ENCODE measurements at regions not wholly inside any gene's neighbourhood (a gene's known extent, or its start where the extent isn't known, plus 50 kb on each side); places are given as distances from the start of the nearest gene placed in this dataset.

DNA sequence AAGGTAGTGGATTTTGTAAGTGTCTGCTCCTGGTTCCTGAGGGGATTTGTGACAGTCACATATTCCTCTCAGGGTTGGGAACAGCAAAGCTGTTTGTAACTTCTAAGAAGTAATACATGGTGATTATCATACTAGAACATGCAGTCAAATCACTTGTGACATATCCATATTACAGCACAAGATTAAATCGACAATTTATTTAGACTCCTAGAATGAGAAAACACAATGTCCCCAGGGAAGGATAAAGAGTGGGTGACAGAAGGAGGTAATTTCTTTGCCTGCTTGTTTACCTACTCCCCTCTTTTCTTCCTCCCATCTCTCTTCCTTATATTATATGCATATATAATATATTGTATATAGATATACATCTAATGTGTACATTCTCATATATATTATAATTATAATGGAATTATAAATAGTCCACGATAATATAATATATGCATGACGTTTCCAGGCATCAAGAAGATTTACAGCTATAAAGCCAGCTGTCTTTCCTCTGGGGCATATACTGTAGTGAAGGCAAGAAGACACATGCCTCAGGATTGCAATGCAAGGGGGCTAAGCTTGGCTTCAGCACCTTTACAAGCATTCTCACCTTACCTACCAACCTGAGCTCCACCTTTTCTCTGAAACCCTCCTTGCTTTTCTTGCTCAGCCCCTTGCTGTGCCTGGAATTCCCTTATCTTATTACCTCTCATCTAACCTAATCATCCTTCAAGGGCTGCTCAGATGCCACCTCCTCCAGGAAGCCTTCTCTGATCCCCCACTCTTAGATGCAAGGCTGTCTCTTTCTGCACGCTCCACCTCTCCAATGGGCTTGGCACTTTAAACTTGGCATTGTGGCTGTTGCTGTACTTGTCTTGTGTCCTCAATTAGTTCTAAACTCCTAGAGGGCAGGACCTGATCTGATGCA, 73.1 kb upstream of the PIAS1 start:
- no peaks in the 10 kb centered on the region for H3K36me3 ChIP-seq (replicated peaks in 1 of 2)
- H3K27me3 ChIP-seq = no peaks in the 10 kb centered on the region
- no peaks in the 10 kb centered on the region for H3K4me1 ChIP-seq (replicated peaks in 1 of 2)
- H3K27ac ChIP-seq = no peak overlapping the region
- no peak for TF ChIP-seq POLR2A (IDR thresholded peaks at IDR 0.05)
- TF ChIP-seq, protein P1, sequence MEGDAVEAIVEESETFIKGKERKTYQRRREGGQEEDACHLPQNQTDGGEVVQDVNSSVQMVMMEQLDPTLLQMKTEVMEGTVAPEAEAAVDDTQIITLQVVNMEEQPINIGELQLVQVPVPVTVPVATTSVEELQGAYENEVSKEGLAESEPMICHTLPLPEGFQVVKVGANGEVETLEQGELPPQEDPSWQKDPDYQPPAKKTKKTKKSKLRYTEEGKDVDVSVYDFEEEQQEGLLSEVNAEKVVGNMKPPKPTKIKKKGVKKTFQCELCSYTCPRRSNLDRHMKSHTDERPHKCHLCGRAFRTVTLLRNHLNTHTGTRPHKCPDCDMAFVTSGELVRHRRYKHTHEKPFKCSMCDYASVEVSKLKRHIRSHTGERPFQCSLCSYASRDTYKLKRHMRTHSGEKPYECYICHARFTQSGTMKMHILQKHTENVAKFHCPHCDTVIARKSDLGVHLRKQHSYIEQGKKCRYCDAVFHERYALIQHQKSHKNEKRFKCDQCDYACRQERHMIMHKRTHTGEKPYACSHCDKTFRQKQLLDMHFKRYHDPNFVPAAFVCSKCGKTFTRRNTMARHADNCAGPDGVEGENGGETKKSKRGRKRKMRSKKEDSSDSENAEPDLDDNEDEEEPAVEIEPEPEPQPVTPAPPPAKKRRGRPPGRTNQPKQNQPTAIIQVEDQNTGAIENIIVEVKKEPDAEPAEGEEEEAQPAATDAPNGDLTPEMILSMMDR (IDR thresholded peaks at IDR 0.05) = no peak
- no peak for DNase-seq
- no peak overlapping the region for H3K4me3 ChIP-seq
- intact Hi-C loops (cut with DNase I) = no loop called here
- WGBS, 4 donors = 87 to 91% (median 89%) methylated on average over 4 of the region's 4 CpGs
- no peaks in the 10 kb centered on the region for H3K9me3 ChIP-seq (replicated peaks in 1 of 3)

DNA sequence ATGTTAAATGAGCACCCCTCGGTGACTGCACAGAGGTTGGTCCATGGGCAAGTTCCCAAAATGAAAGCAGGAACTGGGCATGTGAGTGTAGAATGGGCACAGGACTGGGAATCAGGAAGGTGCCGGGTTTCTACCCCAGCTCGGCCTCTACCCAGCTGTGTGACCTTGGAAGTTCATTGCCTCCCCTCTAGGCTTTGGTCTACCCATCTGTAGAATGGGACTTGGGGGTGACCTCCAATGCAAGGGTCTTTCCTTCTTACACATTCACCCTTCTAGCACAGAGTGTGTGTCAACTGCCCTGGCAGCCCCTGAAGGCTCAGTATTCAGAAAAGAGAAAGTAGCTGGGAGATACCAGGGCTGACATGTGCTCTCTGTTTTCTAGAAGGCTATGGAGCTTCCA, 72.3 kb upstream of the PIAS1 start:
- WGBS, 4 donors = 78 to 96% (median 88%) methylated on average over 3 of the region's 3 CpGs
- intact Hi-C loops (cut with DNase I) = no loop called here

DNA sequence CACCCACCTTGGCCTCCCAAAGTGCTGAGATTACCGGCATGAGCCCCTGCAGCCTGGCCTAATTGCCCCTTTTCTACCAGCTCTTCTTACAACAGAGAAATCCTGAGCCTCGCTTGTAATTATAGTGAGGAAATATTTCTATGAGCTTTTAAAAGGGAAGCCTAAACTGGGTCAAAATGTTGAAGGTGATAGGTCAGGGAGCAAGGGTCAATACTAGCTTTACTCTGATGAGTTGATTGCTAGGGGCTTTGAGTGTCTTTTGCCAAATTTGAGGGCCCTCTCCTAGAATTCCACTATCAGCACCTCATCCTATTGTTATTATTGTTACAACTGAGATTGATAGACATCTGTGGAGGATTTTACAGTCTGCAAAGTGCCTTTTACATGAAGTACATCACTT, 62.4 kb upstream of the PIAS1 start:
- Histone ChIP-seq H3K9me3 (replicated peaks in 1 of 3) (no peaks in the 10 kb centered on the region), H3K4me1 (replicated peaks in 1 of 2) (no peaks in the 10 kb centered on the region), H3K27ac (no peak overlapping the region), H3K27me3 (no peaks in the 10 kb centered on the region), H3K4me3 (no peak overlapping the region), H3K36me3 (replicated peaks in 1 of 2) (no peaks in the 10 kb centered on the region)
- no peak for TF ChIP-seq POLR2A (IDR thresholded peaks at IDR 0.05)
- TF ChIP-seq, protein P1 (IDR thresholded peaks at IDR 0.05) = no peak
- 92 to 100% (median 98%) methylated on average over 2 of the region's 2 CpGs for WGBS, 4 donors
- intact Hi-C loops (cut with DNase I) = no loop called here
- DNase-seq = no peak

More for the DNA sequence above, 72.3 kb upstream of the PIAS1 start:
- H3K27ac ChIP-seq = no peak overlapping the region
- H3K4me3 ChIP-seq = no peak overlapping the region
- DNase-seq = peak in 1 of 7 donors; percentile 3
- no peaks in the 10 kb centered on the region for H3K27me3 ChIP-seq
- H3K36me3 ChIP-seq (replicated peaks in 1 of 2) = no peaks in the 10 kb centered on the region
- H3K4me1 ChIP-seq (replicated peaks in 1 of 2) = no peaks in the 10 kb centered on the region
- TF ChIP-seq POLR2A (IDR thresholded peaks at IDR 0.05) = no peak
- TF ChIP-seq, protein P1 (IDR thresholded peaks at IDR 0.05) = no peak
- H3K9me3 ChIP-seq (replicated peaks in 1 of 3) = no peaks in the 10 kb centered on the region

- H3K9me3 ChIP-seq (replicated peaks in 1 of 3) = no peaks in the 10 kb centered on the region
- WGBS, 4 donors = 94 to 98% (median 96%) methylated on average over 5 of the region's 5 CpGs
- H3K4me3 ChIP-seq = no peak overlapping the region
- no peaks in the 10 kb centered on the region for H3K36me3 ChIP-seq (replicated peaks in 1 of 2)
- intact Hi-C loops (cut with DNase I) = no loop called here
- no peaks in the 10 kb centered on the region for H3K4me1 ChIP-seq (replicated peaks in 1 of 2)
- H3K27me3 ChIP-seq = no peaks in the 10 kb centered on the region
- no peak for DNase-seq
- TF ChIP-seq POLR2A (IDR thresholded peaks at IDR 0.05) = no peak
- TF ChIP-seq, protein P1 (IDR thresholded peaks at IDR 0.05) = no peak
- no peak overlapping the region for H3K27ac ChIP-seq
These were observed 61.7 kb upstream of the PIAS1 start for GRCh38 chr15:67992411-67992810.

Data from adrenal gland (tissue), 9 donors.